GM12892 (cell line): ENCODE measurements at regions not wholly inside any gene's neighbourhood (a gene's known extent, or its start where the extent isn't known, plus 50 kb on each side); places are given as distances from the start of the nearest gene placed in this dataset.

Experiments
- POLR2A ChIP-seq: IDR thresholded peaks from 2 replicates; pipeline ENCODE4 v1.6.1; 2011; ENCODE audit warnings: low read depth, low read length, control low read depth
- POLR2AphosphoS5 ChIP-seq: IDR thresholded peaks from 2 replicates; pipeline ENCODE4 v1.6.1; 2011; ENCODE audit warnings: low read depth, low read length, control low read depth
- TAF1 ChIP-seq: IDR thresholded peaks from 2 replicates; pipeline ENCODE4 v1.6.1; 2011; ENCODE audit warnings: low read depth, mild to moderate bottlenecking, control low read depth, low read length, borderline replicate concordance

DNA sequence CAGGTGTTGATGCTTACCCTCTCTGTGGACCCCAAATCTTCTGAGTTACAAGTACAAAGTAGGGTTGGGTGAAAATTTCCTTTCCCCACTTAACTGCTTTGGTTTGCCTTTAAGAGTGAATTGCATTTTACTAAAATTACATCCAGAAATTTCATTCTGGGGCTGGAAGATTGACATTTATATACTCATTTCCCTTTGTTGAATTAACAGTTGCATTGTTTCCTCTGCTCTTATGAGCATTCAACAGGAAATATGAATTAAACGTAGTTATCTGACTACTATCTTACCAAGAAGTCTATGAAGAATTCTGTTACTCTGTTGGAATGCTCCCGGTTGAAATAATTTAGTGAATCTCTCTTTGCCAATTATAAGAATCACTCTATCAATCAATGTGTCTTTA lies 1231.1 kb upstream of the NXPH2 start:
- TF ChIP-seq POLR2A (no peak), POLR2AphosphoS5 (no peak), TAF1 (no peak)
